ENCODE measurements at regions not wholly inside any gene's neighbourhood (a gene's known extent, or its start where the extent isn't known, plus 50 kb on each side); places are given as distances from the start of the nearest gene placed in this dataset.

- Mint-ChIP-seq H3K4me1 (ENCODE audit: low read depth, unreplicated experiment) (no peaks in the 10 kb centered on the region), H3K27me3 (ENCODE audit: unreplicated experiment) (no peaks in the 10 kb centered on the region), H3K4me3 (ENCODE audit: low read depth, unreplicated experiment) (no peak overlapping the region), H3K27ac (ENCODE audit: unreplicated experiment) (no peak overlapping the region), H3K9me3 (ENCODE audit: low read depth, unreplicated experiment) (peaks cover 3% of the 10 kb centered on the region), H3K36me3 (ENCODE audit: insufficient read depth, unreplicated experiment) (no peaks in the 10 kb centered on the region)
- no peak for DNase-seq
- no TSS peak for BruUV-seq (replicated peaks)
- TF ChIP-seq, protein P1, sequence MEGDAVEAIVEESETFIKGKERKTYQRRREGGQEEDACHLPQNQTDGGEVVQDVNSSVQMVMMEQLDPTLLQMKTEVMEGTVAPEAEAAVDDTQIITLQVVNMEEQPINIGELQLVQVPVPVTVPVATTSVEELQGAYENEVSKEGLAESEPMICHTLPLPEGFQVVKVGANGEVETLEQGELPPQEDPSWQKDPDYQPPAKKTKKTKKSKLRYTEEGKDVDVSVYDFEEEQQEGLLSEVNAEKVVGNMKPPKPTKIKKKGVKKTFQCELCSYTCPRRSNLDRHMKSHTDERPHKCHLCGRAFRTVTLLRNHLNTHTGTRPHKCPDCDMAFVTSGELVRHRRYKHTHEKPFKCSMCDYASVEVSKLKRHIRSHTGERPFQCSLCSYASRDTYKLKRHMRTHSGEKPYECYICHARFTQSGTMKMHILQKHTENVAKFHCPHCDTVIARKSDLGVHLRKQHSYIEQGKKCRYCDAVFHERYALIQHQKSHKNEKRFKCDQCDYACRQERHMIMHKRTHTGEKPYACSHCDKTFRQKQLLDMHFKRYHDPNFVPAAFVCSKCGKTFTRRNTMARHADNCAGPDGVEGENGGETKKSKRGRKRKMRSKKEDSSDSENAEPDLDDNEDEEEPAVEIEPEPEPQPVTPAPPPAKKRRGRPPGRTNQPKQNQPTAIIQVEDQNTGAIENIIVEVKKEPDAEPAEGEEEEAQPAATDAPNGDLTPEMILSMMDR (IDR thresholded peaks at IDR 0.05; ENCODE audit: unreplicated experiment): no peak
- CTCF ChIA-PET: no interaction called here
- intact Hi-C loops (cut with micrococcal nuclease; ENCODE audit: unreplicated experiment): no loop called here
These were observed 230.9 kb upstream of the MOCS1 start for GRCh38 chr6:40165036-40165709.

- no peaks in the 10 kb centered on the region for H3K4me1 Mint-ChIP-seq (ENCODE audit: low read depth, unreplicated experiment)
- TF ChIP-seq, protein P1 (IDR thresholded peaks at IDR 0.05; ENCODE audit: unreplicated experiment): no peak
- intact Hi-C loops (cut with micrococcal nuclease; ENCODE audit: unreplicated experiment): no loop called here
- no peak overlapping the region for H3K27ac Mint-ChIP-seq (ENCODE audit: unreplicated experiment)
- H3K27me3 Mint-ChIP-seq (ENCODE audit: unreplicated experiment): no peaks in the 10 kb centered on the region
- DNase-seq: no peak
- H3K9me3 Mint-ChIP-seq (ENCODE audit: low read depth, unreplicated experiment): peaks cover 3% of the 10 kb centered on the region
- H3K36me3 Mint-ChIP-seq (ENCODE audit: insufficient read depth, unreplicated experiment): no peaks in the 10 kb centered on the region
- no peak overlapping the region for H3K4me3 Mint-ChIP-seq (ENCODE audit: low read depth, unreplicated experiment)
- no TSS peak for BruUV-seq (replicated peaks)
- CTCF ChIA-PET: no interaction called here
These were observed 230.1 kb upstream of the MOCS1 start for GRCh38 chr6:40164345-40164755.

DNA sequence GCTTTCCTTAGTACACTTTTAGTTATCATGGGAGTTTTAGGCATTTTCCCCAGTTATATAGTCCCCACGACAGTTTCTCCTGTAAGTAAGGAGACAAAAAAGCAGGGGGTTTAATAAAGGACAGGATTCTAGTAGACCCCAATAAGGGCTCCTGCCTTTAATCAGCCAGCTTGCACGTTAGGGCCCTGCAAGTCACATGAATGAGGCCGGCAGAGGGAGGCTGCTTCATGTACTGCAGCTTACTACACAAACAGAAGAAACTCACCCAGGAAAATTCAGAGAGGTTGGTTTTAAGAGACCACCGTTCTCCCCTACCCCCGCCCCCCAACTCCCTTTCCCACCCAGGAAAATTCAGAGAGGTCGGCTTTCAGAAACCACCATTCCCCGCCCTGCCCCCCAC, 229.7 kb upstream of the MOCS1 start:
- CTCF ChIA-PET: no interaction called here
- BruUV-seq (replicated peaks): no TSS peak
- Mint-ChIP-seq H3K27ac (ENCODE audit: unreplicated experiment) (no peak overlapping the region), H3K36me3 (ENCODE audit: insufficient read depth, unreplicated experiment) (no peaks in the 10 kb centered on the region), H3K4me3 (ENCODE audit: low read depth, unreplicated experiment) (no peak overlapping the region), H3K9me3 (ENCODE audit: low read depth, unreplicated experiment) (peaks cover under 1% of the 10 kb centered on the region), H3K4me1 (ENCODE audit: low read depth, unreplicated experiment) (no peaks in the 10 kb centered on the region), H3K27me3 (ENCODE audit: unreplicated experiment) (no peaks in the 10 kb centered on the region)
- intact Hi-C loops (cut with micrococcal nuclease; ENCODE audit: unreplicated experiment): no loop called here
- no peak for DNase-seq
- TF ChIP-seq, protein P1 (IDR thresholded peaks at IDR 0.05; ENCODE audit: unreplicated experiment): no peak

- Mint-ChIP-seq H3K4me3 (ENCODE audit: low read depth, unreplicated experiment) (no peak overlapping the region), H3K27me3 (ENCODE audit: unreplicated experiment) (no peaks in the 10 kb centered on the region), H3K36me3 (ENCODE audit: insufficient read depth, unreplicated experiment) (no peaks in the 10 kb centered on the region), H3K4me1 (ENCODE audit: low read depth, unreplicated experiment) (no peaks in the 10 kb centered on the region), H3K27ac (ENCODE audit: unreplicated experiment) (no peak overlapping the region), H3K9me3 (ENCODE audit: low read depth, unreplicated experiment) (peaks cover 5% of the 10 kb centered on the region)
- TF ChIP-seq, protein P1 (IDR thresholded peaks at IDR 0.05; ENCODE audit: unreplicated experiment): no peak
- intact Hi-C loops (cut with micrococcal nuclease; ENCODE audit: unreplicated experiment): no loop called here
- no peak for DNase-seq
- no TSS peak for BruUV-seq (replicated peaks)
- CTCF ChIA-PET: no interaction called here
These were observed 227.8 kb upstream of the MOCS1 start for GRCh38 chr6:40162074-40162473.
